ENCODE measurements at regions not wholly inside any gene's neighbourhood (a gene's known extent, or its start where the extent isn't known, plus 50 kb on each side); places are given as distances from the start of the nearest gene placed in this dataset.

- DNase-seq = no peak
Observed at GRCh38 chr1:208599063-208599462, 354.9 kb upstream of the PLXNA2 start.

- no peak for DNase-seq
Observed at GRCh38 chr1:208600456-208601190, 356.4 kb upstream of the PLXNA2 start.

GRCh38 chr1:208601561-208601960 lies 357.4 kb upstream of the PLXNA2 start:
- DNase-seq = no peak

- DNase-seq = no peak
Observed at GRCh38 chr1:208603721-208604120, 359.5 kb upstream of the PLXNA2 start.

GRCh38 chr1:208604295-208604694 lies 360.1 kb upstream of the PLXNA2 start:
- no peak for DNase-seq

GRCh38 chr1:208606959-208607358 lies 362.8 kb upstream of the PLXNA2 start:
- peak; percentile 70 for DNase-seq

GRCh38 chr1:208607616-208608015 lies 363.4 kb upstream of the PLXNA2 start:
- DNase-seq = no peak

GRCh38 chr1:208614610-208615009 lies 370.4 kb upstream of the PLXNA2 start:
- no peak for DNase-seq

- no peak for DNase-seq
Observed at GRCh38 chr1:208615371-208615770, 371.2 kb upstream of the PLXNA2 start.

- DNase-seq = no peak
Observed at GRCh38 chr1:208616776-208617175, 372.6 kb upstream of the PLXNA2 start.

GRCh38 chr1:208628022-208628914 lies 384.1 kb upstream of the PLXNA2 start:
- DNase-seq = no peak

GRCh38 chr1:208631092-208631491 lies 386.9 kb upstream of the PLXNA2 start:
- DNase-seq = no peak

GRCh38 chr1:208631506-208631905 lies 387.3 kb upstream of the PLXNA2 start:
- no peak for DNase-seq

- no peak for DNase-seq
Observed at GRCh38 chr1:208634346-208635140, 390.4 kb upstream of the PLXNA2 start.

GRCh38 chr1:208637181-208637580 lies 393.0 kb upstream of the PLXNA2 start:
- no peak for DNase-seq

GRCh38 chr1:208639382-208639781 lies 395.2 kb upstream of the PLXNA2 start:
- no peak for DNase-seq

- no peak for DNase-seq
Observed at GRCh38 chr1:208640295-208640694, 396.1 kb upstream of the PLXNA2 start.

GRCh38 chr1:208641579-208642280 lies 397.5 kb upstream of the PLXNA2 start:
- no peak for DNase-seq

GRCh38 chr1:208643005-208643597 lies 398.9 kb upstream of the PLXNA2 start:
- peak; percentile 36 for DNase-seq

- DNase-seq = peak; percentile 42
Observed at GRCh38 chr1:208644401-208645160, 400.4 kb upstream of the PLXNA2 start.

- DNase-seq = no peak
Observed at GRCh38 chr1:208646431-208646830, 402.2 kb upstream of the PLXNA2 start.

Data from eye (tissue), 1 donor.